CD14-positive monocyte (primary cell): ENCODE measurements at regions not wholly inside any gene's neighbourhood (a gene's known extent, or its start where the extent isn't known, plus 50 kb on each side); places are given as distances from the start of the nearest gene placed in this dataset.

Source experiments
- DNase-seq, 3 donors: peaks; one replicate each; pipeline ENCODE4 v3.0.0-alpha.2; 2011 to 2022
- H2AFZ ChIP-seq: 2 replicates; pipeline ENCODE4 v1.6.0; 2012; ENCODE audit warnings: mild to moderate bottlenecking, low read depth, low read length, inconsistent platforms; ENCODE audit not compliant: insufficient read depth, poor library complexity, severe bottlenecking
- H3K27ac ChIP-seq, 2 donors: 1 replicate in 1 of 2; 2 replicates in 1 of 2; pipeline ENCODE4 v1.5.1; 2012 to 2013; ENCODE audit warnings: low read length in 2 of 2, control low read depth in 1 of 2, inconsistent platforms in 1 of 2, low read depth in 1 of 2, mild to moderate bottlenecking in 1 of 2
- H3K27me3 ChIP-seq, 2 donors: one replicate each; pipeline versions ENCODE4 v1.6.0 to v1.6.1; 2011 to 2013; ENCODE audit warnings: low read length in 2 of 2; ENCODE audit not compliant: control insufficient read depth in 2 of 2, insufficient read depth in 2 of 2
- H3K36me3 ChIP-seq, 2 donors: replicated peaks in 1 of 2; 1 replicate in 1 of 2; 2 replicates in 1 of 2; pipeline versions ENCODE4 v1.5.1 to v1.6.1; 2012 to 2013; ENCODE audit warnings: low read length in 2 of 2, control low read depth in 1 of 2, inconsistent platforms in 1 of 2, mild to moderate bottlenecking in 1 of 2; ENCODE audit not compliant: insufficient read depth in 2 of 2, control insufficient read depth in 1 of 2
- H3K4me1 ChIP-seq, 2 donors: 1 replicate in 1 of 2; 2 replicates in 1 of 2; pipeline versions ENCODE4 v1.5.1 to v1.6.1; 2012 to 2013; ENCODE audit warnings: low read length in 2 of 2, control low read depth in 1 of 2, inconsistent platforms in 1 of 2, mild to moderate bottlenecking in 1 of 2, moderate library complexity in 1 of 2; ENCODE audit not compliant: insufficient read depth in 2 of 2, control insufficient read depth in 1 of 2
- H3K4me2 ChIP-seq: replicated peaks from 2 replicates; pipeline ENCODE3; 2012; ENCODE audit warnings: low read length, moderate library complexity, mild to moderate bottlenecking; ENCODE audit not compliant: poor library complexity, severe bottlenecking; ENCODE audit errors: extremely low read depth
- H3K4me3 ChIP-seq, 3 experiments: fragments of 200-600 bp in 1 of 3; sonication (generic) in 1 of 3; replicated peaks in 1 of 3; 1 replicate in 2 of 3; 2 replicates in 1 of 3; pipeline ENCODE4 v1.5.1; 2011 to 2013; ENCODE audit warnings: low read length in 3 of 3, mild to moderate bottlenecking in 3 of 3, control low read depth in 2 of 3, low read depth in 2 of 3, inconsistent platforms in 1 of 3, moderate library complexity in 1 of 3
- H3K79me2 ChIP-seq: 2 replicates; pipeline ENCODE4 v1.6.0; 2012; ENCODE audit warnings: mild to moderate bottlenecking, control low read depth, inconsistent platforms, low read length, moderate library complexity; ENCODE audit not compliant: insufficient read depth
- H3K9ac ChIP-seq: 2 replicates; pipeline ENCODE4 v1.6.0; 2017; ENCODE audit warnings: low read length, mild to moderate bottlenecking; ENCODE audit not compliant: insufficient read depth, poor library complexity, severe bottlenecking
- H3K9me3 ChIP-seq, 2 donors: replicated peaks in 1 of 2; 1 replicate in 1 of 2; 2 replicates in 1 of 2; pipeline versions ENCODE4 v1.5.1 to v1.6.1; 2012 to 2013; ENCODE audit warnings: low read length in 2 of 2, control low read depth in 1 of 2; ENCODE audit not compliant: control insufficient read depth in 1 of 2, insufficient read depth in 1 of 2
- H4K20me1 ChIP-seq: 2 replicates; pipeline ENCODE4 v1.6.0; 2012; ENCODE audit warnings: mild to moderate bottlenecking, low read length, control low read depth, moderate library complexity; ENCODE audit not compliant: insufficient read depth
- H3K27ac Mint-ChIP-seq, 7 donors: one replicate each; pipeline ENCODE4 v1.8.0; 2020; ENCODE audit warnings: mild to moderate bottlenecking in 7 of 7, mixed read lengths in 7 of 7, moderate library complexity in 6 of 7, inconsistent platforms in 2 of 7
- H3K27me3 Mint-ChIP-seq, 3 donors: one replicate each; pipeline ENCODE4 v1.8.0; 2021 to 2022; ENCODE audit warnings: low read depth in 3 of 3, mild to moderate bottlenecking in 3 of 3, mixed read lengths in 3 of 3, moderate library complexity in 3 of 3, inconsistent platforms in 1 of 3
- H3K36me3 Mint-ChIP-seq, 2 donors: one replicate each; pipeline ENCODE4 v1.8.0; 2020; ENCODE audit warnings: mixed read lengths in 2 of 2, inconsistent platforms in 1 of 2, mild to moderate bottlenecking in 1 of 2
- H3K4me1 Mint-ChIP-seq: one replicate; pipeline ENCODE4 v1.8.0; 2020; ENCODE audit warnings: mild to moderate bottlenecking, mixed read lengths
- H3K4me3 Mint-ChIP-seq, 2 donors: one replicate each; pipeline ENCODE4 v1.8.0; 2020; ENCODE audit warnings: mild to moderate bottlenecking in 2 of 2, mixed read lengths in 2 of 2, moderate library complexity in 1 of 2
- H3K9me3 Mint-ChIP-seq, 7 donors: one replicate each; pipeline ENCODE4 v1.8.0; 2020 to 2022; ENCODE audit warnings: mixed read lengths in 7 of 7, mild to moderate bottlenecking in 6 of 7, moderate library complexity in 6 of 7, inconsistent platforms in 2 of 7
- CTCF ChIP-seq: fragments of 200-600 bp; IDR thresholded peaks from one replicate; pipeline ENCODE4 v1.8.0; 2022; ENCODE audit warnings: antibody characterized with exemption, mild to moderate bottlenecking
- WGBS: methylation state at CpG from one replicate; pipeline ENCODE4 v1.1.5; 2013; ENCODE audit warnings: missing lambda C conversion rate; ENCODE audit not compliant: insufficient coverage; 5-methylcytosine and 5-hydroxymethylcytosine counted together
- intact Hi-C, 2 donors: fragments of 100-400 bp; cut with micrococcal nuclease; formaldehyde crosslinking; loops; one replicate each; pipeline versions ENCODE4 v1.15.0 to v1.15.1; 2023

DNA sequence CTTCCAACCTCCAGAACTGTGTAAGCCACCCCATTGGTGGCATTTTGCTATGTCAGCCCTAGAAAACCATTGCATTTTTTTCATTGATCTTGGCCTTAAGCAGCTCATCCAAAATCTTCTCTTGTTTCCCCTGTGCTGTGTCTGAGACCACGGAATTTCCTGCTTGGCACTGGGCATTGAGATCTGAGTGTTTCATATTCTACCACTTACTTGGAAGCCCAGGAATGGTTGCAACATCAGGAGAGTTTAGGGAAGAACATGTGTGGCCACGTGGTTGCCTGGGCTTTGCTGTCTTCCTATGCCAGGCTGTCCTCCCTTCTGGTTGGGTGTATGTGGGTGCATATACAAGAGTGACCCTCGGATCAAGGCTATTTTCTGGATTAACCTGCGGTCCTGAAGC is 139.3 kb upstream of the PMEPA1 start:
- no peaks in the 10 kb centered on the region for H3K36me3 Mint-ChIP-seq
- H3K27me3 ChIP-seq, result no peaks in the 10 kb centered on the region
- WGBS, result 53% methylated on average over 2 of the region's 4 CpGs
- H2AFZ ChIP-seq, result no peak overlapping the region
- no peaks in the 10 kb centered on the region for H4K20me1 ChIP-seq
- H3K27me3 Mint-ChIP-seq, result peaks cover 3 to 7% (median 7%) of the 10 kb centered on the region in 3 donors
- TF ChIP-seq CTCF, result no peak
- H3K27ac ChIP-seq, result no peak overlapping the region
- no peaks in the 10 kb centered on the region for H3K9me3 Mint-ChIP-seq
- H3K36me3 ChIP-seq, result no peaks in the 10 kb centered on the region
- H3K4me1 ChIP-seq, result no peaks in the 10 kb centered on the region
- H3K4me2 ChIP-seq, result no peak overlapping the region
- no peak overlapping the region for H3K4me3 ChIP-seq
- H3K27ac Mint-ChIP-seq, result no peak overlapping the region
- no peak for DNase-seq
- H3K79me2 ChIP-seq, result no peaks in the 10 kb centered on the region
- no peaks in the 10 kb centered on the region for H3K4me1 Mint-ChIP-seq
- no peak overlapping the region for H3K4me3 Mint-ChIP-seq
- intact Hi-C loops, result no loop called here
- H3K9me3 ChIP-seq, result no peaks in the 10 kb centered on the region
- H3K9ac ChIP-seq, result no peak overlapping the region

DNA sequence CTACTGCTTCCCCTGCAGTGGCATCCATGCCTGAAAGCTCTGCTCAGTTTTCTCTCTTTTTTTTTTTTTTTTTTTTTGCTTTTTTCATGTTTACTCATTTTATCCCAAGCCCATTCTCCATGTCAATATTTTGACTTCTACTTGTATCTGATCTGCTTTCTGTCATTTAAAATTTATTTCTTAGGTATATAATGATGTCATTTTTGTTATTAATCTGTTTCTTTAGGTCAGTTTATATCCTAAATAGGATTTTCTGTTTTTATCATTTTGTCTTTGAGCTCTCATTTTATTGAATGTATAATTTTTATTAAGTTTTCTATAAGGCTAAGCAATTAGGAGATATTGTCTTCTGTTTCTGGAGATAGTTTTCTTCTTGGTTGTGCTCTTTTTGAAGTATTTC is 138.5 kb upstream of the PMEPA1 start:
- no peaks in the 10 kb centered on the region for H3K9me3 ChIP-seq
- H3K4me1 ChIP-seq, result no peaks in the 10 kb centered on the region
- H3K9ac ChIP-seq, result no peak overlapping the region
- H3K36me3 ChIP-seq, result no peaks in the 10 kb centered on the region
- no peak overlapping the region for H3K27ac ChIP-seq
- no peaks in the 10 kb centered on the region for H3K4me1 Mint-ChIP-seq
- H3K4me2 ChIP-seq, result no peak overlapping the region
- intact Hi-C loops, result no loop called here
- no peak for DNase-seq
- no peak overlapping the region for H3K4me3 Mint-ChIP-seq
- no peak overlapping the region for H2AFZ ChIP-seq
- H3K27me3 ChIP-seq, result no peaks in the 10 kb centered on the region
- peaks cover 3 to 7% (median 5%) of the 10 kb centered on the region in 3 donors for H3K27me3 Mint-ChIP-seq
- TF ChIP-seq CTCF, result no peak
- no peak overlapping the region for H3K4me3 ChIP-seq
- no peaks in the 10 kb centered on the region for H3K79me2 ChIP-seq
- H4K20me1 ChIP-seq, result no peaks in the 10 kb centered on the region
- H3K27ac Mint-ChIP-seq, result no peak overlapping the region
- no peaks in the 10 kb centered on the region for H3K9me3 Mint-ChIP-seq
- no peaks in the 10 kb centered on the region for H3K36me3 Mint-ChIP-seq
